Skin of body (tissue), 1 donor: ENCODE measurements at regions not wholly inside any gene's neighbourhood (a gene's known extent, or its start where the extent isn't known, plus 50 kb on each side); places are given as distances from the start of the nearest gene placed in this dataset.
"Not testable (repeated sequence)": the region's sequence is repeated elsewhere in the genome, so short reads cannot be mapped to it uniquely, and the experiment has no call there.

Experiments used
- DNase-seq: peaks from one replicate; lab custom pipeline; 2025; lab: John Stamatoyannopoulos, UW

- not testable (repeated sequence) for DNase-seq
These were observed 108.1 kb downstream of the PROX1 start for GRCh38 chr1:214095896-214096295.

DNA sequence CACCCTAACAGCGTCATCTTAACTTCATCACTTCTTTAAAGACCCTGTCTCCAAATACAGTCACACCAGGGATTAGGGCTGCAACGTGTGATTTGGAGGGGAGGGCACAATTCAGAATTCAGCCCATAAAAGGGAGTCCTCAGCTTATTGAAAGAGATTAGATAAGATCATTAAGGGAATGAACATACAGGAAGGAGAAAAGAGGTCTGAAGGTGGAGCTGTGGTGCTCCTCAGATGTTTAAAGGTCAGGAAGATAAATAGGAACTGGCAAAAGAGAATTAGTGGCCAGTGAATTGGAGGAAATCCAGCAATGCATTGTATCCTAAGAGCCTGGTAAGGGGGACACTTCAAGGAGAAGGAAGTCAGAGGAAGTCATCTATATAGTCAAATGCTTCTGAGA is 113.5 kb downstream of the PROX1 start:
- no peak for DNase-seq

GRCh38 chr1:214101828-214102227 is 114.1 kb downstream of the PROX1 start:
- no peak for DNase-seq

DNA sequence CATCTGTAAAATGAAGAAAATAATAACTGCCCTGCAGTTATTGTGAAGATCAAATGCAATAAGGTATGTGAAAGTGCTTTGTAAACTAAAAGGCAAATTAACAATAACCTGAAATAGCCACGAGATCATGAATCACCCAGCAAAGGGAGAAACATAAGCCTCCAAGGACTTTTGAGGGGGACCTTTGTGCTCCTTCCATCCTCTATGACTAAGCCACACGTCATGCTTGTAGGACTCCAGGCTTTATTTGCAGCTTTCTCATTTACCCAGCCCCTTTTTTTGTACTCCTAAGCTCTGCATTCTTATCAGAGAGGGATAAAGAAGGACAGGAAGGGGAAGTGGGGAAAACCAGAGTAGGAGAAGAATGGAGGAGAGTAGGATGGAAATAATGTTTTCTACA is 115.1 kb downstream of the PROX1 start:
- DNase-seq: no peak

GRCh38 chr1:214103778-214104177 is 116.0 kb downstream of the PROX1 start:
- no peak for DNase-seq

DNA sequence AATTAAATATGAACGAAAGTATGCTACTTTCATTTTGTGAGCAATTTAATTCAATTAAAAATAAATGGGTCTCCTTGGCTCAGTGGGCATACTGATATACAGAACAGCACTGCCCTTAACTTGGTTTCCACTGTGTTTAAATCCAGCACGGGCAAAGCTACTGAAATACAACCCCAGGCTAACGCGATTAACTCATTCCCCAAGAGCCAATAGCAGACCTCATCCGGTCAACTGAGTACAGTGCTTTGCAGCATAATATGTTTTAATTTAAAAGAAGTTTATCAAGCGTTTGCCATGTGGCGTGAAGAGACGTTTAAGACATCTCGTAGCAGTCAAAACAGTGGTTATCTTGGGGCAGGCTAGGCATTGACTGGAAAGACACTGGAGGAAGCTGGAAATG is 118.6 kb downstream of the PROX1 start:
- no peak for DNase-seq

DNA sequence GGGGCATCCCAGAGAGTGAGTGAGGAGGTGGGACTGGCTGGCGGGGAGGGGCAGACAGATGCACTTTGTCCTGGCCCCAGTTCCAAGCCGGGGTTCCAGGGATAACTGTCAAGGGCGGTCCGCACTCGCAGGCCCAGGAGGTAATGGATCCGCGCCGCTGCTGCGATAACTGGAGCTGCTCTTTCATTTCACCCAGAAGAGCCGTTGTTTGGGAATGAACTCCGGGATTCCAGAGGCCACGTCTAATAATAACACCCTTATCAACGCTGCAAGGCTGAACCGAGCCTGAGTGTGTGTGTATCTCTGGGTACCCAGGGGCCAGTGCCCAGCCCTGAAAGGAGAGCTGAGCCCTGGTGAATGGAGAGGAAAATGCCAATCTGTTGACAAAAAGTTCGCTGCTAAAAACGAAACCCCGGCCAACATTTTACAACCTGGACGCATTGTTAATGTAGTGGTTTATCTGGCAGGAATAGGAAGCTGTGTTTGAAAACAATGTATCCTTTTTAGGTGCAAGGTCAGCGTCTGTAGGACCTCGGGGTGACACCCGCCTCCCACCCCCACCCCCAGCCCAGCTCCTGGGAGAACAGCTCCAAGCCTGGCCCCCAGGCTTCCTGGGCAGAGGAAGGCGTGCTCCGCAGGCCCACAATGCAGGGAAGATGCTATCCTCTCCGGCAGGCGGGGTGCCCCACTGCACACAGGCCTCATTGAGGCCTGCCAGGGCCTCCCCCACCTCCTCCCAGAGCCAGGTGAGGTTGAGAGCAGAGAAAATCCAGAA is 119.7 kb downstream of the PROX1 start:
- no peak for DNase-seq

DNA sequence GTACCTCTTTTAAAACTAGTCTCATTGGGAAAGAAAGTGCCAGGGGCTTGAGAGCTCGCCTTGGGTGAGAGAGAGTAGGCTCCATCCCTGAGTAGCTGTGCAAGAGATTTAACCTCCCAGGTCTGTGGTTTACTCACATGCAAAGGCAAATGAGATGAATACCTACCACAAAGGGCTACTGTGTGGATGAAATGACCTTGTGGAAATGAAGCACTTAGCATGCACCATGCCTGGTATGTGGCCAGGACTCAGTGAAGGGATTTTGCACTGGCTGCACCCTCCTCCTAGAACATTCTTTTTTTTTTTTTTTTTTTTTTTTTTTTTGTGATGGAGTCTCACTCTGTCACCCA is 120.3 kb downstream of the PROX1 start:
- DNase-seq: no peak

DNA sequence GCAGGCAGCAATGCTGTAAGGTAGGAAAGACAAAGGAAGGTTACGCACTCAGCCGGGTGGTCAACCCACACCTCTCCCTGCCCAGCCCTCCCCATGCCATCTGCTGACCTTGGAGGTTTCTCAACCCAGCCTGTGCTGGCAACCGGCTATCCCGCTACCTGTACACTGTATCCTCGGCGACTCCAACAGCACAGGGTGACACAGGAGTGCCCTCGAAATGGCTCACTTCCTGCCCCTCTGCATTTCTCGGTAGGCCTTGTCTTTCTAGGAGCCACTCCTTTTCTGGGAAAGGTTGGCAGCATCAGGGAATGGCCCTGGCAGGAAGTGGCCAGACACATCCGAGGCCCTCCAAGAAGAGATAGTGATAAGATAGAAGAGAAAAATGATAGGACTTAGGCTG is 124.0 kb downstream of the PROX1 start:
- no peak for DNase-seq

GRCh38 chr1:214116258-214116657 is 128.5 kb downstream of the PROX1 start:
- no peak for DNase-seq

DNA sequence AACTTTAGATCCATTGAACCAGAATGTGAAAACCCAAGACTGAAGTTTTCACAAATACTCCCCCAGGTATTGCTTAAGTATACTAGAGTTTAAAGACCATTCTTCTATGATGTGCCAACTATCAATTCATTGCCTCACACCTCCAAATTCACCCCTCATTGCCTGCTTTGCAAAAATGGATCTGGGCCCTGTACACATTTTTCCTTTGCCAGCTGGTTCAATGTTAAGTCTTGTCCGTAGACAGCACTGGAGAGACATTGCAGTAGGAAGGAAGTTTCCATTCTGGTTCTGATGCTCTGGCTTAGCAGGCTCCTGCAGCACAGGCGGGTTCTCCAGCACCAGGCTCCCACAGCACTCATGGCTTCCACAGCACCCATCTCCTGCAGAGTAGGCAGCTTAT is 130.0 kb downstream of the PROX1 start:
- no peak for DNase-seq

GRCh38 chr1:214120191-214120590 is 132.4 kb downstream of the PROX1 start:
- no peak for DNase-seq

GRCh38 chr1:214120951-214121350 is 133.2 kb downstream of the PROX1 start:
- no peak for DNase-seq

GRCh38 chr1:214122110-214122509 is 134.3 kb downstream of the PROX1 start:
- DNase-seq: no peak

- DNase-seq: peak; percentile 68
These were observed 135.4 kb downstream of the PROX1 start for GRCh38 chr1:214123061-214123784.

GRCh38 chr1:214124281-214124805 is 136.6 kb downstream of the PROX1 start:
- DNase-seq: no peak

DNA sequence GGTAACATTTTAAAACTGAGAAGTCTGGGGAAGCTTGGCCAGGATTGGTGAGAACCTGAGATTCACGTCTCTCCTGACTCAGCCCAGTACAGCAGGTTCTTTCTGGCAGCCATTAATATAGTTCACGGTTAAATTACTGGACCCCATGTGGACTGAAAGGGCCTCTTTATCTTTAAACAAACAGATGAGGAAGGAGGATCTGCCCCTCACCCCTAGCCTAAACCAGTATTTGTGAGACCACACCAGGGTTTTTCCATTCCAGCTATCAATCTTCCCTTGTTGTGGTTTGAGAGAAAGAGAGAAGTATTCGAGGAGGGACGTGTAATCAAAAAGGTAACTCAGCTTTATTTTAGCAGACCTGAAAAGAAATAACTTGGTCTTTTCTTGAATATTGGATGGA is 137.1 kb downstream of the PROX1 start:
- no peak for DNase-seq

DNA sequence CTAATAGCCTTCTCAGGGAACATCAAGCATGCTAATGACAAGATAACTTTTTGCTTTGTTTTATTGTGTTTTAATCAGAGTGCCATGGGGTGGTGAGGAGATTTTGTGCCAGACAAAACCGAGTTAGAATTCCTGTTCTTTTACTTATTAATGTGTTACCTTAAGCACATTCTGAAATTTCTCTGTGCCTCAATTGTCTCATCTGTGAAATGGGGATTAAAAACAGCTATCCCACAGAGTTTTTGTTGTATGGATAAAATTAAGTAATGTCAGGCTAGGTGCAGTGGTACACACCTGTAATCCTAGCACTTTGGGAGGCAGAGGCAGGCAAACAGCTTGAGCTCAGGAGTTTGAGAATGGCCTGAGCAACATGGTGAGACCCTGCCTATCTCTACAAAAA is 138.0 kb downstream of the PROX1 start:
- DNase-seq: no peak

GRCh38 chr1:214126697-214127146 is 138.9 kb downstream of the PROX1 start:
- DNase-seq: no peak

DNA sequence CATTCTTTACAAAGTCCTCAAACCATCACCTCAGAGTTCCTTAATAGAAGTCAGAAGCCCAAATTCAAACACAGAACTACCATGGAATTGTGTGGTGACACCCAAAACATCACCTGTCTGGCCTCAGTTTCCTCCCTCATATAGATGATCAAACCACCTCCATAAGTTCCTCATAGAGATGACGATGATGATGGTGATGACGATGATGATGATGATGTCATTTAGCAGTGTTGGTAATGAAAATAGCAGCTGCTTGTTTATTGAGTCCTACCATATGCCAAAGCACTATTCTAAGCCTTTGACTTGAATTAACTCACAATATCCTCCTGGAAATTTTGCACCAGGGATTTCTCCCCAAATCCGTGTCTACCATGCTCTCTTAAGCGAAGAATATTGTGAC is 139.9 kb downstream of the PROX1 start:
- no peak for DNase-seq

- DNase-seq: no peak
These were observed 145.1 kb upstream of the SMYD2 start for GRCh38 chr1:214135886-214136285.

GRCh38 chr1:214136324-214136919 is 144.5 kb upstream of the SMYD2 start:
- no peak for DNase-seq
